Thyroid gland (tissue), 4 donors: ENCODE measurements at regions not wholly inside any gene's neighbourhood (a gene's known extent, or its start where the extent isn't known, plus 50 kb on each side); places are given as distances from the start of the nearest gene placed in this dataset.

ENCODE experiments used
- DNase-seq, 2 donors: peaks; one replicate each; pipeline ENCODE4 v3.0.0-alpha.2; 2019
- H3K27ac ChIP-seq, 3 donors: fragments of 200-600 bp; sonication (generic); 1 replicate in 2 of 3; 2 replicates in 1 of 3; pipeline ENCODE4 v1.5.1; 2016 to 2019; ENCODE audit warnings: mild to moderate bottlenecking in 1 of 3, moderate library complexity in 1 of 3
- H3K27me3 ChIP-seq: fragments of 200-600 bp; sonication (generic); one replicate; pipeline ENCODE4 v1.5.1; 2019
- H3K36me3 ChIP-seq, 2 donors: fragments of 200-600 bp; sonication (generic); one replicate each; pipeline ENCODE4 v1.5.1; 2016 to 2019
- H3K4me1 ChIP-seq, 2 donors: fragments of 200-600 bp; sonication (generic); one replicate each; pipeline ENCODE4 v1.5.1; 2017 to 2019
- H3K4me3 ChIP-seq, 3 donors: fragments of 200-600 bp; sonication (generic); replicated peaks in 1 of 3; 1 replicate in 2 of 3; 2 replicates in 1 of 3; pipeline ENCODE4 v1.5.1; 2016; ENCODE audit warnings: mild to moderate bottlenecking in 1 of 3
- H3K9me3 ChIP-seq: fragments of 200-600 bp; sonication (generic); one replicate; pipeline ENCODE4 v1.5.1; 2017
- POLR2A ChIP-seq, 2 donors: fragments of 450-650 bp; IDR thresholded peaks; one replicate each; pipeline ENCODE4 v1.6.1; 2017; ENCODE audit warnings: antibody characterized with exemption in 2 of 2, mild to moderate bottlenecking in 2 of 2, moderate library complexity in 1 of 2
- WGBS, 2 donors: methylation state at CpG; one replicate each; pipeline ENCODE4 v1.1.5; 2017; 5-methylcytosine and 5-hydroxymethylcytosine counted together
- intact Hi-C: fragments of 100-400 bp; cut with DNase I; formaldehyde crosslinking; loops from one replicate; pipeline ENCODE4 v1.15.1; 2023
- TF ChIP-seq, protein P1 (sequence below), 6 experiments: fragments of 200-600 bp in 3 of 6; fragments of 450-650 bp in 3 of 6; sonication (generic) in 3 of 6; IDR thresholded peaks; one replicate each; pipeline ENCODE4 v1.5.1; 2016 to 2019; ENCODE audit warnings: antibody characterized with exemption in 6 of 6, mild to moderate bottlenecking in 2 of 6, inconsistent platforms in 1 of 6, moderate library complexity in 1 of 6

DNA sequence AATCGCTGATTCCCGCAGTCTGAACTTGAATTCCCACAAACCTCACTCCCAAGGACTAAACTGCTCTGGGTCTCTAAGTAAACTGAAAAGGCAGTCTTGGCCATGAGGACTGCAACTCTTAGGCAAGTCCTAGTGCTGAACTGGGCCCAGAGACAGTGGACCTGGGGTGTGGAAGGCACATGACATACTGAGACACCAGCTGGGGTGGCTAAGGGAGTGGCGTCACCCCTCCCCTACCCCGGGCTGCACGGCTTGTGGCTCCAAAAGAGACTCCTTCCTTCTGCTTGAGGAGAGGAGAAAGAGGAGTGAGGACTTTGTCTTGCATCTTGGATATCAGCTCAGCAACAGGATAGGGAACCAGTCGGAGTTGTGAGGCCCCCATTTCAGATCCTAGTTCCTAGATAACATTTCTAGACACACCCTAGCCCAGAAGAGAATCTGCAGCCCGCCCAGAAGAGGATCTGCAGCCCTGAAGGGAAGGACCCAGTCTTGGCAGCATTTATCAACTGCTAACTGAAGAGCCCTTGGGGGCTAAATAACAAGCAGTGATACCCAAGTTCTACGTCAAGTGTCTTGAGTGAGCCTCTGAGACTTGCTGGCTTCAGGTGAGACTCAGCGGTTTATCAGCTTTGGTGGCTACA, 110.7 kb upstream of the C3orf80 start:
- no peak for DNase-seq
- 53 to 59% methylated on average over 8 to 9 of the region's 9 CpGs for WGBS, 2 donors
- Histone ChIP-seq H3K4me1 (no peaks in the 10 kb centered on the region), H3K36me3 (no peaks in the 10 kb centered on the region), H3K27ac (no peak overlapping the region), H3K4me3 (no peak overlapping the region), H3K27me3 (no peaks in the 10 kb centered on the region), H3K9me3 (no peaks in the 10 kb centered on the region)
- no peak for TF ChIP-seq POLR2A (IDR thresholded peaks at IDR 0.05)
- TF ChIP-seq, protein P1, sequence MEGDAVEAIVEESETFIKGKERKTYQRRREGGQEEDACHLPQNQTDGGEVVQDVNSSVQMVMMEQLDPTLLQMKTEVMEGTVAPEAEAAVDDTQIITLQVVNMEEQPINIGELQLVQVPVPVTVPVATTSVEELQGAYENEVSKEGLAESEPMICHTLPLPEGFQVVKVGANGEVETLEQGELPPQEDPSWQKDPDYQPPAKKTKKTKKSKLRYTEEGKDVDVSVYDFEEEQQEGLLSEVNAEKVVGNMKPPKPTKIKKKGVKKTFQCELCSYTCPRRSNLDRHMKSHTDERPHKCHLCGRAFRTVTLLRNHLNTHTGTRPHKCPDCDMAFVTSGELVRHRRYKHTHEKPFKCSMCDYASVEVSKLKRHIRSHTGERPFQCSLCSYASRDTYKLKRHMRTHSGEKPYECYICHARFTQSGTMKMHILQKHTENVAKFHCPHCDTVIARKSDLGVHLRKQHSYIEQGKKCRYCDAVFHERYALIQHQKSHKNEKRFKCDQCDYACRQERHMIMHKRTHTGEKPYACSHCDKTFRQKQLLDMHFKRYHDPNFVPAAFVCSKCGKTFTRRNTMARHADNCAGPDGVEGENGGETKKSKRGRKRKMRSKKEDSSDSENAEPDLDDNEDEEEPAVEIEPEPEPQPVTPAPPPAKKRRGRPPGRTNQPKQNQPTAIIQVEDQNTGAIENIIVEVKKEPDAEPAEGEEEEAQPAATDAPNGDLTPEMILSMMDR (IDR thresholded peaks at IDR 0.05) = no peak
- intact Hi-C loops = no loop called here

DNA sequence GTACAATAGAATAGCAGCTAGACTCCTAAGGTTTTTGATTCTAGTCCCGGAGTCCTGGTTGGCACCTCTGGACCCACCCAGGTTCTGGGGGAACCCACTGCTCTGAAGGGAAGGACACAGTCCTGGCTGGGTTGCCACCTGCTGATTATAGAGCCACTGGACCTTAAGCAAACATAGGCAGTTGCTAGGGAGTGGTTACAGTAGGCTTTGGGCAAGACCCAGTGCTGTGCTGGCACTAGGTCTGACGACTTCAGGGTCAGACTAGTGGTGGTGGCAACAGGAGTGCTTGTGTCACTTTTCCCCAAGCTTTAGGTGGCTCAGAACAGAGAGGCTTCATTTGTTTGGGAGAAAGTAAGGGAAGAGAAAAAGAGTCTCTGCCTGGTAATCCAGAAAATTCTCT, 109.8 kb upstream of the C3orf80 start:
- Histone ChIP-seq H3K27me3 (no peaks in the 10 kb centered on the region), H3K4me1 (no peaks in the 10 kb centered on the region), H3K4me3 (no peak overlapping the region), H3K27ac (no peak overlapping the region), H3K9me3 (no peaks in the 10 kb centered on the region), H3K36me3 (no peaks in the 10 kb centered on the region)
- TF ChIP-seq, protein P1 (IDR thresholded peaks at IDR 0.05) = no peak
- no peak for TF ChIP-seq POLR2A (IDR thresholded peaks at IDR 0.05)
- WGBS, 2 donors = 56 to 75% methylated on average over 2 of the region's 2 CpGs
- DNase-seq = no peak
- intact Hi-C loops = no loop called here

DNA sequence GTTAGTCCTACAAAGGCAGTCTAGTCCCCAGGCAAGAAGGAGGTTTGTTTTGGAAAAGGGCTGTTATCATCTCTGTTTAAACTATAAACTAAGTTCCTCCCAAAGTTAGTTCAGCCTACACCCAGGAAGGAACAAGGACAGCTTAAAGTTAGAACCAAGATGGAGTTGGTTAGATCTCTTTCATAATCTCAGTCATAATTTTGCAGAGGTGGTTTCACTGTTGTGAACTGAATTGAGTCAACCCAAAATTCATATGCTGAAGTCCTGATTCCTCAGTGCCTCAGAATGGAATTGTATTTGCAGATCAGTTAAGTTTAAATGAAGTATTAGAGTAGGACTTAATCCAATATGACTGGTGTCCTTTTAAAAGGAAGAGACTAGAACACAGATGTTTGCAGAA, 101.0 kb upstream of the C3orf80 start:
- Histone ChIP-seq H3K9me3 (no peaks in the 10 kb centered on the region), H3K4me3 (no peak overlapping the region), H3K27me3 (no peaks in the 10 kb centered on the region), H3K4me1 (no peaks in the 10 kb centered on the region), H3K36me3 (no peaks in the 10 kb centered on the region), H3K27ac (no peak overlapping the region)
- intact Hi-C loops = no loop called here
- no peak for DNase-seq
- TF ChIP-seq POLR2A (IDR thresholded peaks at IDR 0.05) = no peak
- TF ChIP-seq, protein P1 (IDR thresholded peaks at IDR 0.05) = no peak

DNA sequence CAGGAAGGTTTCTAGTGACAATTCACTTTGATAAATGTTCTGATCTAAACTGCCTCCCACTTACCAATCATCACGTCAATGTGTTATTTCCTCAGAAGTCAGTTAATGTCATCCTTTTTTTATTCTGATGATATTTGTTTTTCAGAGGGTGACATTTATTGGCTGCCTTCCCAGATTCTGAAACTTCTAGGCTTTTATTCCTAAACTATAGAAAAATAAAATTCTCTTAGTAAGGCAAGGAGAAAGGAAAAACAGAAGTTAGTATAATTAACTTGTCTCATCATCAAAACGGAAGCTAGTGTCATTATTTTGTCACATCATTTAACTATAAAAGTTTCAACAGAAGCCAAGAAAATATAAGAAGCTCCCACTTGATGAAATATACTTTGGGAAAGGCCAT, 100.0 kb upstream of the C3orf80 start:
- TF ChIP-seq POLR2A (IDR thresholded peaks at IDR 0.05) = no peak
- whole genome bisulfite sequencing, 2 donors = 53 to 54% methylated on average over 2 of the region's 2 CpGs
- intact Hi-C loops = no loop called here
- H3K4me1 ChIP-seq = no peaks in the 10 kb centered on the region
- no peaks in the 10 kb centered on the region for H3K36me3 ChIP-seq
- no peaks in the 10 kb centered on the region for H3K27me3 ChIP-seq
- no peak for DNase-seq
- H3K9me3 ChIP-seq = no peaks in the 10 kb centered on the region
- H3K4me3 ChIP-seq = no peak overlapping the region
- no peak overlapping the region for H3K27ac ChIP-seq

DNA sequence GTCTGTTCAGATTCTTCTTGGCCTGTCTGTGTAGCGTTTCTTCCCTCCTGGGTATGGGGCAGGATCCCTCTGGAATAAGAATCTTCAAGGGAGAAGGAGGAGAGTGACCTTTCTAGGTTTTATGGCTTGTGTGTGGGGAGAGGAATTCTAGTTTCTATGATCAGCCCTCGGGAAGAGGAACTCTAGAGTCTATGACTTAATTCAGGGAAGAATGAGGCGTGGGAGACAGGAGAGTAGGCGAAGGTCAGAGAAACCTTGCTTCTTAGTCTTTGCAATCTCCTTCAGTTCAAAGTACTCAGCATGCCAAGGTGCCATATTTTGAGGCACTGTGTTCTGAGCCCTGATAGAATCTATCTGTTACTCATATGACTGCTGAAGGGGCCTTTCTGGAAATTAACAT, 99.2 kb upstream of the C3orf80 start:
- intact Hi-C loops = no loop called here
- TF ChIP-seq, protein P1 (IDR thresholded peaks at IDR 0.05) = no peak
- TF ChIP-seq POLR2A (IDR thresholded peaks at IDR 0.05) = no peak
- Histone ChIP-seq H3K27me3 (no peaks in the 10 kb centered on the region), H3K9me3 (no peaks in the 10 kb centered on the region), H3K27ac (no peak overlapping the region), H3K4me1 (no peaks in the 10 kb centered on the region), H3K36me3 (no peaks in the 10 kb centered on the region), H3K4me3 (no peak overlapping the region)
- WGBS, 2 donors = 77 to 82% methylated on average over 4 of the region's 4 CpGs
- no peak for DNase-seq

DNA sequence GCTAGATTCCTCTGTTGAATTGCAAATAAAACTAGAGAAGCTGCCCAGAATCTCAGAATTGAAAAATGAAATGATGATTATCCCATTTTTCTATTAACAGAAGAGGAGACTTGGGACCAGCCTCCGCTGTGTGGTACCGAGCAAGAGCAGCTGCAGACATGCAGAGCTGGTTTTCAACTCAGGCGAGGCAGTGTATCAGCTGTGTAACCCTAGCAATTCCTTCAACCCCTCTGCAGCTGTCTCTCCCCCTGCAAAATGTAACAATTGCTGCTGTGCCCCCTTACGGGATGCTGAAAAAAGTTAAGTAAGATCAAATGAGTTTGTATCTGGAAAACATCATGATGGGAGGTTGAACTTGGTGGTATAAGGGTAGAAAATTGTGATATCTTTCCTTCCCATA, 98.5 kb upstream of the C3orf80 start:
- TF ChIP-seq POLR2A (IDR thresholded peaks at IDR 0.05) = no peak
- TF ChIP-seq, protein P1 (IDR thresholded peaks at IDR 0.05) = no peak
- Histone ChIP-seq H3K27ac (no peak overlapping the region), H3K36me3 (no peaks in the 10 kb centered on the region), H3K9me3 (no peaks in the 10 kb centered on the region), H3K27me3 (no peaks in the 10 kb centered on the region), H3K4me3 (no peak overlapping the region), H3K4me1 (no peaks in the 10 kb centered on the region)
- DNase-seq = no peak
- WGBS, 2 donors = 90 to 93% methylated on average over 4 of the region's 4 CpGs
- intact Hi-C loops = no loop called here
